Middle frontal gyrus (tissue), 1 donor: ENCODE measurements at regions not wholly inside any gene's neighbourhood (a gene's known extent, or its start where the extent isn't known, plus 50 kb on each side); places are given as distances from the start of the nearest gene placed in this dataset.
A peak's percentile ranks its signal among the peaks of the same experiment; 100 is the strongest.

Source experiments
- DNase-seq: peaks from one replicate; pipeline ENCODE4 v3.0.0-alpha.2; 2015; ENCODE audit warnings: low spot score; ENCODE audit errors: extremely low spot score

DNA sequence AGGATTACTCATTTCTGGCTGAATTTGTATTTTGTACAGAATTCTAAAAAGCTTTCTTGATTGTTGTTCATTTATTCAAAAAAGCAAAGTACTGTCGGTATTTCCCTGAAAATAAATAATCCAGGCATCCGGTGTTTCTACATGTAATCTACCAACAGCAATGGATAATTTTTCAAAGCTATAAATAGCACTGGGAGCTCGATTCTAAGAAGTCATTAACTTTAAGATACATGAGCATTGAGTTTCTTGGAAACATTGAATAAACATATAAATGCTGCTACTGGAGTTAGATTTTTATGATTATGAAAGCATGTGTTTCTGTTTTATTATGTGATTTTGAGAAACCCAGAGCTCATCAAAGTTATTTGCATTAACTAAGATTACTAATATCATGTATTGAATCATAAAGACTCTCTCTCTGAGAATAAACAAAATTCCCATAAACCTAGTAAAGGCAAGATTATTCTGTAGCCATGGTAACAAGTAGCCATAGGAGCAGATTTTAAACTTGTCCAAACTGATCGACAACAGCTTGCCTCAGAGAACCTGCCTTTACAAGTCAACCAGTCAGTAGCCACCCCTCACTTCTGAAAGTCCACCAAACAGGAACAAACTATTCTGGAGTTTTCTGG, 197.0 kb downstream of the DRD1 start:
- no peak for DNase-seq

GRCh38 chr5:175246242-175246888, 197.6 kb downstream of the DRD1 start:
- DNase-seq, result peak; percentile 21

GRCh38 chr5:175243441-175243840, 200.5 kb downstream of the DRD1 start:
- no peak for DNase-seq

- DNase-seq, result no peak
These were observed 201.8 kb downstream of the DRD1 start for GRCh38 chr5:175242207-175242606.

DNA sequence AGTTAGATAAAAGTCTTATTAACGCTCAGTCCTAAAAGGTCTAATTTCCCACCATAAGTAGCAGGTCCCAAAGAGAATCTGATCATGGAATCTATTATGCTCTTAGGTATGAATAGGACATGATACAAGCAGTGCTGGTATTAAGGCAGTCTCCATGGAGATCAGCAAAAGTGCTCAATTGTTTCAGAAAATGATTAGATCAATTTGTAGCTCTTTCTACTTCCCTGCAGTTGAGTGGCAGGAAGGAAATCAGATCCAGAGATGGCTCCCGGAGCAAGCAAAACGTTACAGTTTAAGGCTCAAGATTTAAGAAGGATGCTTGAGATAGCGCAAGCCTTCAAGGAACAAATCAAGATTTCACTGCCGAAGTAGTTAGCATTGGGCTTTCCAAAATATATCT, 205.7 kb downstream of the DRD1 start:
- DNase-seq, result no peak

DNA sequence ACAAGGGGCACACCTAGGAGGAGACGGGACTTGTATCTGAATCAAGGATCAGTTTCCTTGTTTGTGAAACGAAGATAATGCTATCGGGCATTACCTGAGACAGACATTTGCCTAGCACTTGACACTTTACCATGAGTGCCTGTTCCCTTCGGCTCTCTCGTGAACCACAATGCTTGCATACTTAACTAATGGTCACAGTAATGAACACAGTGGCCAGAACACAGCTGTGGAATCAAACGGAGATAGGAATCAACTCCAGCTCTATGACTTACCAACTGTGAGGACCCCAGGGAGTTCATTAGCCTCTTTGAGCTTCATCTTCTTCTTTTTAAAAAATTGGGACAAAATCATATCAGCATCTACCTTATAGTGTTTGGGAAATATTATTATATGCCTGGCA, 207.8 kb downstream of the DRD1 start:
- no peak for DNase-seq

- DNase-seq, result no peak
These were observed 208.6 kb downstream of the DRD1 start for GRCh38 chr5:175235251-175235960.

DNA sequence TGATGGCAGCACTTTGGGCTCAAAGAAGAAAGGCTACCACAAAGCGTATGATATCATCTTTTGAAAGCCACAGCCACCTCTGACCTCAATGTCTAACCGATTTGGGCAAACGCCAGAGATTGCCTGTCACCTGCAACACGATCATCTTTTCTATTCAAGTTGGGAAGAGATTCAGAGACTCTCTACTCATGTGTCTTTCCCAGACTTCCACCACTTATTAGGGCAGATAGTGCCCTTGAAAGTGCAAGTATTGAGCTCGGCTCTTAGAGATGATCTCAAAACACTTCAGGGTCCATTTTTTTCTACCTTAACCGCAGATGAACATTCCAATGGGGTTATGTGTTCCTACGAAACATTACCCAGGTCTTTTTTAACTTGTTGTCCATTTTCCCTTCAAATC, 213.7 kb downstream of the DRD1 start:
- no peak for DNase-seq

DNA sequence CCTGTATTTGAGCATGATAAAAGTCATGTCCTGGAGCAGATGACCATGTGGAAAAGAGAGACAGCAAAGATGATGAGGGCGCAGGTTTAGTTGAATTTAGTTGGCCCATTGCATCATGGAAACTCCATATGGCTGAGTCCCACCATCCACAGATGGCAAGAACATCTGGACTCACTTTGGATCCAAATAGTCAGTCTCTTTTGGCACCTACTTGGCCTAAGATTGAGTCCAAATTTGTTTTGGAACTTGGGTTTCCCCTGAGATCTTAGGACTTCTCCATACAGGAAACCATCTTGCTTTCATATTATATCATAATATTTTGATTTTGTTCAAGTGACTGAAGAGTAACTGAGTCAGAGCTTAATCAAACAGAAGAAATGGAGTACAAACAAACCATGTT, 217.5 kb downstream of the DRD1 start:
- no peak for DNase-seq

- DNase-seq, result no peak
These were observed 220.7 kb downstream of the DRD1 start for GRCh38 chr5:175223291-175223690.

GRCh38 chr5:175222621-175223020, 221.4 kb downstream of the DRD1 start:
- DNase-seq, result no peak

DNA sequence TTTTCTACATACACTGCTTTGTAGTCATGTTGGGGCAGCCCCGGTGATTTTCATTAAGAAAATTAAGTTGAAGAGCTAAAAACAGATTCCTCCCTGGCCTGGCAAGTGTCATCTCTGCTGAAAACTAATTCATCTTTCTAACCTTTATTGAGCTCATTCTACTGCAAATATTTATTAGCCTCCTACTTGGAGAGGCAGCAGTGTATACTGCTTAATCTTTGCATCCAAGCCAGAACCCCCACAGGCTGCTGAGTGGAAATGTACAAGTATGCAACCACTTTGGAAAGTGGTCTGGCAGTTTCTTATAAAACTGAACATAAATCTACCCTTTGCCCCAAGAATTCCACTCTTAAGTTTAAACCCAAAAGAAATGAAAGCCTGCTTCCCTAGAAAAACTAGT, 223.4 kb downstream of the DRD1 start:
- DNase-seq, result no peak

- DNase-seq, result no peak
These were observed 224.6 kb downstream of the DRD1 start for GRCh38 chr5:175219366-175219765.

DNA sequence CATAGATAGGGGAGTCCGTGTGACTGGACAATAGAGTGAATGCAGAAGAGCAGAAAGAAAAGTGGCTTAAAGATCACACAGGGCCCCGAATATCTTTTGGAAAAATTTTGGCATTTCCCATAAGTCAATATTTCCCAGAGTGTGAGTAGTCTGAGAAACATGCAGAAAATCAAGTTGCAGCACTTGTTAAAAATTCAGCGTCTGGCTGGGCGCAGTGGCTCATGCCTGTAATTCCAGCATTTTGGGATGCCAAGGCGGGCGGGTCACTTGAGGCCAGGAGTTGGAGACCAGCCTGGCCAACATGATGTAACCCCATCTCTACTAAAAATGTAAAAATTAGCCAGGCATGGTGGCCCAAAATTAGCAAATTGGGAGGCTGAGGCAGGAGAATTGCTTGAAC, 227.0 kb downstream of the DRD1 start:
- no peak for DNase-seq

DNA sequence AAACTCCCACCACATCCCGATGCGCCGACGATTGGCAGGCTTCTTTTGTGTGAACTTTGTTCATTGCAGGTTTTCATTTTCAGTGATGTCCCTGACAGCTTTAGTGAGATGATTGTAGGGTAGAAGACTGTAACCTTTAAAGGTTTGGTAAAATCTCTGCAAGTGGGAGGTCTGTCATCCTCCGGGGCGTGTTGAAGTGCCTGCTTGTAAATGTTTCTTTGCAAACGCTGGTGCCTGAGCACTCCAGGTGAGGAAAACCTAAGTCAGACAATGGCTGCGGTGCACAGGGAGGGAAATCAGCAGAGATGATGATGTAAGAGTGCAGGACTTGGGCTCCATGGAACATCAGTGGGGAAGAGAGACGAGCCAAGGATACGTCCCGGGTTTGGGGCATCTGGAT, 228.1 kb downstream of the DRD1 start:
- DNase-seq, result no peak

GRCh38 chr5:175214152-175214551, 229.8 kb downstream of the DRD1 start:
- DNase-seq, result peak; percentile 17

DNA sequence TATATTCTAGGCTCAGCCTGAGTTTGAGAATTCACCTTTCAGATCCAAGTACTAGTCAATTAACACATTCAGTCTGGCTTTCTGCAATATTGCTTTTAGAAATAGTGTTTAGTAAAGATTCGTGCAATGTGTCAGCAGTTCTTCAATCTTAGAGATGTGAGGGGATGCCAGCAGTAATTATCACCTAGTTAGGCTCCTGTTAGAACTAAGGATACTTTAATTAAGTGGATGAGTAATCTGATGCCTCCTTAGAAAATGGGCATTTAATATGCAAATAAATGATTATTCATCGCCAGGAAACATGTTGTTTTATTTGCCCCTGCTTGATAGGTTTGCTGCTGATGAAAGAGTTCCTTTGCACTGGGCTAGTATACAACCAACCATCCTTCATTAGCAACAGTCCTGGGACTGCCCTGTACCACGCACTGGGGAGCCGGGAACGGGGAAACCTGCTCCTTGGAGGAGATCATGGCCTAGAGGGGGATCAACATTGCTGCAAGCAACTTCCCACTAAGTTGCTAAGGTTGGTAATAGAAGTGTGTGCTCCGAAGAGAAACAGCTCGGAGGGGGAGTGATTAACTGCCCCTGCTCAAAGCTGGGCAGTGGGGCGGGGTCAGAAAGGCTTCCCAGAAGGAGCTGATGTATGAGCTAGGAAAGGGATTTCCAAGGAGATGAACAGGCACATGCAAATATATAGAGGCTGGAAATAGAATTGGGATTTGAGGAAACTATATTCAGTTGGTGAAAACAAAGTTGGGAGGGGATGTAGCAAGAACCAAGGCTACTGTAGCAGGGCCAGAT, 231.8 kb downstream of the DRD1 start:
- DNase-seq, result no peak

DNA sequence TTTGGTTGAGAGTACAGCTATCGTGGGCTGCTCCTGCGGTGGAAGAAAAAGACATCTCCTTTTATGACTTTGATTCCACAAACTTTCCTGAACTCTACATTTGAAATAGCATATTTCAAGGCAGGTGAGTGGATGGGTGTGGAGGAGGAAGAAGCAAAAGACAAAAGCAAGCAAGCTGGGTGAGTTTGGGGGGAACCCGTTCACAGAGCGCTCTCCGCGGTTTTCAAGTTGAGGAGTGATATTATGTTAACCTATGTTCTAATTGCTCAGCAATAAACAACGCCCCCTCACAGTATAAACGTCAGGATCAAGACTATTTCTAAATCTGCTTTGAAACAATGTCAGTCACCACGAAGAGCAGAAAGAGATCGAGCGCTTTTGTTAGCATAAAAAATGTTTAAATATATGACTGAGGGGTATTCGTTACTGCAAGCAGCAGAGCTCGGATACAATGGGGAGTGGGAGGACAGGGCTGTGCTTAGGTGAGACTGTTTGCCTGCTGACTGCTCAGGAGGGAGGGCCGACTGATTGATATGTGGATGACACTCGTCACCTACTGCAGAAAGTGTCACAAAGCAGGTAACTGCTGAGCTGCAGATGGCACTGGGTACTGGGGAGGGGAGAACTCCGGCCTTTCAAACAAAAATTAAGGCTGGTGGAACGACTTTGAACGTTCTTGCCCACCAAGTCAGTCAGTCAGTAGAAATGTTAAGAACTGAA, 236.5 kb downstream of the DRD1 start:
- DNase-seq, result no peak

GRCh38 chr5:175206669-175207068, 237.3 kb downstream of the DRD1 start:
- DNase-seq, result no peak

DNA sequence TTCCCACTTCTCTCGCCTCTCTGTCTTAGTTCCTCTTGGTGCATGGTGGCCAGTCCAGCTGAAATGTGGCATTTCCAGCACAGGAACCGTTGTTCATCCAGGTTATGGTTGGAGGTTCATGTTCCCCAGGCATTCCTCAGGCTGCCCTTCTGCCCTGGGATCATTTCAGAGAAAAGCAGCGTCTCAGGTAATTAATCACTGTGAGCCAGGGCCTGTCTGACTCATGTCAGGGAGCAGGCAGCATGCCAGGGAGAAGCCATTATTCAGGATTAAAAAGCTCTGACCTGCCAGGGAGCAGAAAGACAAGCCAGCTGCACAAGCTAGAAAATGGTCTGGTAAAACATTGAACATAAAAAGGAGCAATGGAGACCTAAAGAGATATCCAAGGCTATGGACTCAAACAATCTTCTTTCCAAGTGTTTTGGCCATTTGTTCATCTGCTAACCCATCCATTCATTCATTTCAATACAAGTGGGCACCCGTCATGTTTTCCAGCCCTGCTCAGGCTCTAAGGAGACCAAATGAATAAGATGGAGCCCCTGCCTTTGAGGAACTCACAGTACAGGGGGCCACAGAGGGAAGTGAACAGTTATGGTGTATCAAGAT, 241.4 kb downstream of the DRD1 start:
- DNase-seq, result no peak

DNA sequence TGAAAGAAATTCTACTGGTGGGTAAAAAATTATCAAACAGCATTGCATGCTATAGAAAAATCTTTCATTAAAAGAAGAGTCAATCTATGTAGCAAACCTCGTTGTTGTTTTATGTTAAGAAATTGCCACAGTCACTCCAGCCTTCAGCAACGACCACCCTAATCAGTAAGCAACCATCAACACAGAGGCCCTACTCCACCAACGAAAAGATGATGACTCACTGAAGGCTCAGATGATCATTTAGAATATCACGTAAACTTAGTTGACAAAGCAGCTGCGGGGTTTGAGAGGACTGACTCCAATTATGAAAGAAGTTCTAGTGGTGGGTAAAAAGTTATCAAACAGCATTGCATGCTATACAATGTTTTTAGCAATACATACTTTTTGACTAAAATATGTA, 242.6 kb downstream of the DRD1 start:
- no peak for DNase-seq
